ENCODE measurements at regions not wholly inside any gene's neighbourhood (a gene's known extent, or its start where the extent isn't known, plus 50 kb on each side); places are given as distances from the start of the nearest gene placed in this dataset.
"Not testable (repeated sequence)": the region's sequence is repeated elsewhere in the genome, so short reads cannot be mapped to it uniquely, and the experiment has no call there.

- Histone ChIP-seq H3K4me2 (ENCODE audit: unreplicated experiment) (no peak overlapping the region), H2AFZ (no peak overlapping the region), H3K27ac (no peak overlapping the region), H3K36me3 (ENCODE audit: low read depth) (no peaks in the 10 kb centered on the region), H3K4me1 (ENCODE audit: insufficient read depth) (no peaks in the 10 kb centered on the region), H3K79me2 (ENCODE audit: insufficient read depth) (no peaks in the 10 kb centered on the region), H3K4me3 (no peak overlapping the region), H3K9ac (no peak overlapping the region), H3K9me3 (ENCODE audit: low read depth) (no peaks in the 10 kb centered on the region), H4K20me1 (ENCODE audit: insufficient read depth) (no peaks in the 10 kb centered on the region), H3F3A (ENCODE audit: insufficient read depth) (no peaks in the 10 kb centered on the region), H3K9me2 (ENCODE audit: insufficient read depth) (no peaks in the 10 kb centered on the region; the same call in 1 of the 2 replicates), H3K27me3 (replicated peaks; ENCODE audit: insufficient read depth) (no peaks in the 10 kb centered on the region)
- in situ Hi-C loops (cut with MboI), result no loop called here
- DNase-seq, result no peak
- TF ChIP-seq EZH2 (IDR thresholded peaks at IDR 0.05; ENCODE audit: insufficient read depth, poor library complexity, severe bottlenecking) (no peak), EZH2phosphoT487 (IDR thresholded peaks at IDR 0.05; ENCODE audit: insufficient read depth, low read depth) (no peak)
- 44 to 48% methylated on average over 1 of the region's 1 CpG for WGBS, 2 experiments (ENCODE audit: low coverage in 1 of 2, low lambda C conversion rate in 2 of 2, missing lambda C conversion rate in 2 of 2)
Measured at GRCh38 chr6:78666764-78667163, 200.6 kb upstream of the IRAK1BP1 start.

GRCh38 chr6:78670156-78670555 is 197.2 kb upstream of the IRAK1BP1 start:
- H3F3A ChIP-seq (ENCODE audit: insufficient read depth), result no peaks in the 10 kb centered on the region
- no peaks in the 10 kb centered on the region for H4K20me1 ChIP-seq (ENCODE audit: insufficient read depth)
- no peak overlapping the region for H3K27ac ChIP-seq
- H3K9ac ChIP-seq, result no peak overlapping the region
- H3K27me3 ChIP-seq (replicated peaks; ENCODE audit: insufficient read depth), result no peaks in the 10 kb centered on the region
- no peaks in the 10 kb centered on the region; the same call in 1 of the 2 replicates for H3K9me2 ChIP-seq (ENCODE audit: insufficient read depth)
- H2AFZ ChIP-seq, result no peak overlapping the region
- WGBS, 2 experiments (ENCODE audit: low coverage in 1 of 2, low lambda C conversion rate in 2 of 2, missing lambda C conversion rate in 2 of 2), result 28 to 33% methylated on average over 2 of the region's 2 CpGs
- in situ Hi-C loops (cut with MboI), result no loop called here
- no peaks in the 10 kb centered on the region for H3K9me3 ChIP-seq (ENCODE audit: low read depth)
- no peak overlapping the region for H3K4me3 ChIP-seq
- DNase-seq, result no peak
- no peaks in the 10 kb centered on the region for H3K79me2 ChIP-seq (ENCODE audit: insufficient read depth)
- H3K4me2 ChIP-seq (ENCODE audit: unreplicated experiment), result no peak overlapping the region
- no peaks in the 10 kb centered on the region for H3K4me1 ChIP-seq (ENCODE audit: insufficient read depth)
- no peak for TF ChIP-seq EZH2 (IDR thresholded peaks at IDR 0.05; ENCODE audit: insufficient read depth, poor library complexity, severe bottlenecking)
- TF ChIP-seq EZH2phosphoT487 (IDR thresholded peaks at IDR 0.05; ENCODE audit: insufficient read depth, low read depth), result no peak
- no peaks in the 10 kb centered on the region for H3K36me3 ChIP-seq (ENCODE audit: low read depth)

- H2AFZ ChIP-seq, result no peak overlapping the region
- no peaks in the 10 kb centered on the region for H3K36me3 ChIP-seq (ENCODE audit: low read depth)
- TF ChIP-seq EZH2 (IDR thresholded peaks at IDR 0.05; ENCODE audit: insufficient read depth, poor library complexity, severe bottlenecking) (no peak), EZH2phosphoT487 (IDR thresholded peaks at IDR 0.05; ENCODE audit: insufficient read depth, low read depth) (no peak)
- H3K27ac ChIP-seq, result no peak overlapping the region
- in situ Hi-C loops (cut with MboI), result no loop called here
- H3K4me1 ChIP-seq (ENCODE audit: insufficient read depth), result no peaks in the 10 kb centered on the region
- no peak overlapping the region for H3K4me3 ChIP-seq
- no peak for DNase-seq
- H3K9ac ChIP-seq, result no peak overlapping the region
- no peaks in the 10 kb centered on the region; the same call in 1 of the 2 replicates for H3K9me2 ChIP-seq (ENCODE audit: insufficient read depth)
- H3K79me2 ChIP-seq (ENCODE audit: insufficient read depth), result no peaks in the 10 kb centered on the region
- no peaks in the 10 kb centered on the region for H3K27me3 ChIP-seq (replicated peaks; ENCODE audit: insufficient read depth)
- H3K9me3 ChIP-seq (ENCODE audit: low read depth), result no peaks in the 10 kb centered on the region
- no peak overlapping the region for H3K4me2 ChIP-seq (ENCODE audit: unreplicated experiment)
- H4K20me1 ChIP-seq (ENCODE audit: insufficient read depth), result no peaks in the 10 kb centered on the region
- WGBS, 2 experiments (ENCODE audit: low coverage in 1 of 2, low lambda C conversion rate in 2 of 2, missing lambda C conversion rate in 2 of 2), result 41 to 45% methylated on average over 2 of the region's 2 CpGs
- no peaks in the 10 kb centered on the region for H3F3A ChIP-seq (ENCODE audit: insufficient read depth)
Measured at GRCh38 chr6:78670802-78671201, 196.5 kb upstream of the IRAK1BP1 start.

GRCh38 chr6:78676069-78677007 is 191.0 kb upstream of the IRAK1BP1 start:
- 50 to 56% methylated on average over 15 of the region's 15 CpGs for WGBS, 2 experiments (ENCODE audit: low coverage in 1 of 2, low lambda C conversion rate in 2 of 2, missing lambda C conversion rate in 2 of 2)

More at GRCh38 chr6:78676069-78677007, 191.0 kb upstream of the IRAK1BP1 start:
- H3K79me2 ChIP-seq (ENCODE audit: insufficient read depth); H3K27me3 ChIP-seq (replicated peaks; ENCODE audit: insufficient read depth); H3K9ac ChIP-seq; DNase-seq; H3K36me3 ChIP-seq (ENCODE audit: low read depth); in situ Hi-C loops (cut with MboI); H2AFZ ChIP-seq; H3K4me1 ChIP-seq (ENCODE audit: insufficient read depth); H3K4me2 ChIP-seq (ENCODE audit: unreplicated experiment); H3K4me3 ChIP-seq; H3K9me2 ChIP-seq (ENCODE audit: insufficient read depth); H3K9me3 ChIP-seq (ENCODE audit: low read depth); H4K20me1 ChIP-seq (ENCODE audit: insufficient read depth); H3K27ac ChIP-seq; H3F3A ChIP-seq (ENCODE audit: insufficient read depth): not testable (repeated sequence)
